ENCODE measurements at regions not wholly inside any gene's neighbourhood (a gene's known extent, or its start where the extent isn't known, plus 50 kb on each side); places are given as distances from the start of the nearest gene placed in this dataset.
"Not testable (repeated sequence)": the region's sequence is repeated elsewhere in the genome, so short reads cannot be mapped to it uniquely, and the experiment has no call there.

GRCh38 chr3:178193846-178194245 is 342.4 kb upstream of the KCNMB2 start:
- no peak for DNase-seq

- no peak for DNase-seq
Measured at GRCh38 chr3:178194539-178194938, 341.7 kb upstream of the KCNMB2 start.

GRCh38 chr3:178195824-178196223 is 340.4 kb upstream of the KCNMB2 start:
- DNase-seq = no peak

GRCh38 chr3:178198329-178198728 is 337.9 kb upstream of the KCNMB2 start:
- DNase-seq = no peak

GRCh38 chr3:178200316-178200715 is 335.9 kb upstream of the KCNMB2 start:
- no peak for DNase-seq

GRCh38 chr3:178201714-178202113 is 334.5 kb upstream of the KCNMB2 start:
- DNase-seq = no peak

- peak in 1 of 2 donors; percentile 4 for DNase-seq
Measured at GRCh38 chr3:178202194-178202593, 334.0 kb upstream of the KCNMB2 start.

- peak; percentile 70 to 75 for DNase-seq
Measured at GRCh38 chr3:178203165-178203564, 333.1 kb upstream of the KCNMB2 start.

- peak; percentile 37 to 46 for DNase-seq
Measured at GRCh38 chr3:178203650-178204049, 332.6 kb upstream of the KCNMB2 start.

GRCh38 chr3:178205740-178206139 is 330.5 kb upstream of the KCNMB2 start:
- DNase-seq = no peak

GRCh38 chr3:178206521-178206920 is 329.7 kb upstream of the KCNMB2 start:
- DNase-seq = no peak

GRCh38 chr3:178207161-178207560 is 329.1 kb upstream of the KCNMB2 start:
- not testable (repeated sequence) for DNase-seq

- not testable (repeated sequence) for DNase-seq
Measured at GRCh38 chr3:178207627-178208026, 328.6 kb upstream of the KCNMB2 start.

GRCh38 chr3:178209116-178209515 is 327.1 kb upstream of the KCNMB2 start:
- DNase-seq = not testable (repeated sequence)

- not testable (repeated sequence) for DNase-seq
Measured at GRCh38 chr3:178209618-178210017, 326.6 kb upstream of the KCNMB2 start.

- DNase-seq = not testable (repeated sequence)
Measured at GRCh38 chr3:178211086-178211485, 325.1 kb upstream of the KCNMB2 start.

GRCh38 chr3:178217479-178217878 is 318.8 kb upstream of the KCNMB2 start:
- DNase-seq = no peak

GRCh38 chr3:178218231-178218630 is 318.0 kb upstream of the KCNMB2 start:
- DNase-seq = no peak

GRCh38 chr3:178219661-178220060 is 316.6 kb upstream of the KCNMB2 start:
- DNase-seq = not testable (repeated sequence)

GRCh38 chr3:178223876-178224275 is 312.4 kb upstream of the KCNMB2 start:
- no peak for DNase-seq

- DNase-seq = no peak
Measured at GRCh38 chr3:178226094-178226493, 310.1 kb upstream of the KCNMB2 start.

- DNase-seq = no peak
Measured at GRCh38 chr3:178231645-178232044, 304.6 kb upstream of the KCNMB2 start.

- no peak for DNase-seq
Measured at GRCh38 chr3:178233371-178234071, 302.7 kb upstream of the KCNMB2 start.

- no peak for DNase-seq
Measured at GRCh38 chr3:178236555-178237277, 299.5 kb upstream of the KCNMB2 start.

Data from inflammatory macrophage (primary cell).